AG10803 (cell line): ENCODE measurements at regions not wholly inside any gene's neighbourhood (a gene's known extent, or its start where the extent isn't known, plus 50 kb on each side); places are given as distances from the start of the nearest gene placed in this dataset.
"Not testable (repeated sequence)": the region's sequence is repeated elsewhere in the genome, so short reads cannot be mapped to it uniquely, and the experiment has no call there.

Source experiments
- DNase-seq: peaks from one replicate; pipeline ENCODE4 v3.0.0; 2010; ENCODE audit warnings: low read depth
- H3K4me3 ChIP-seq: 2 replicates; pipeline ENCODE4 v1.5.1; 2011; ENCODE audit warnings: mild to moderate bottlenecking, low read length, control low read depth
- TF ChIP-seq, protein P1 (sequence below): conservative IDR thresholded peaks from 2 replicates; pipeline ENCODE4 v1.5.1; 2011; ENCODE audit warnings: mild to moderate bottlenecking, low read length, control low read depth, inconsistent platforms

DNA sequence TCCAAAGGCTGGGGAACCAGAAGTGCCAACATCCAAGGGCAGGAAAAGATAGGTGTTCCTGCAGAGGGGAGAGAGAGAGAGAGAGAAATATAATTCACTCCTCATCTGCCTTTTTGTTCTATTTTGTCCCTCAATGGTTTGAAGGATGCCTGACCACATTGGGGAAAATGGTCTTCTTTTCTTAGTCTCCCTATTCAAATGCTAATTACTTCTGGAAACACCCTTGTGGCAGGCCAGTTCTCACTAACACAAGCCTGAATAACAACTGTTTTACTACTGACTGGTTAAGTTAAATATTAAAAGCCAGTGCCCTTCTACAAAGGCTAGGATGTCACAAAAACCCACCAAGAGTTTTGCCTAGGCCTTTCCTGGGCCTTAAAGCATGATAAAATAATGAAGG, 425.4 kb upstream of the HTR1E start:
- no peak for DNase-seq
- no peak overlapping the region for H3K4me3 ChIP-seq
- TF ChIP-seq, protein P1, sequence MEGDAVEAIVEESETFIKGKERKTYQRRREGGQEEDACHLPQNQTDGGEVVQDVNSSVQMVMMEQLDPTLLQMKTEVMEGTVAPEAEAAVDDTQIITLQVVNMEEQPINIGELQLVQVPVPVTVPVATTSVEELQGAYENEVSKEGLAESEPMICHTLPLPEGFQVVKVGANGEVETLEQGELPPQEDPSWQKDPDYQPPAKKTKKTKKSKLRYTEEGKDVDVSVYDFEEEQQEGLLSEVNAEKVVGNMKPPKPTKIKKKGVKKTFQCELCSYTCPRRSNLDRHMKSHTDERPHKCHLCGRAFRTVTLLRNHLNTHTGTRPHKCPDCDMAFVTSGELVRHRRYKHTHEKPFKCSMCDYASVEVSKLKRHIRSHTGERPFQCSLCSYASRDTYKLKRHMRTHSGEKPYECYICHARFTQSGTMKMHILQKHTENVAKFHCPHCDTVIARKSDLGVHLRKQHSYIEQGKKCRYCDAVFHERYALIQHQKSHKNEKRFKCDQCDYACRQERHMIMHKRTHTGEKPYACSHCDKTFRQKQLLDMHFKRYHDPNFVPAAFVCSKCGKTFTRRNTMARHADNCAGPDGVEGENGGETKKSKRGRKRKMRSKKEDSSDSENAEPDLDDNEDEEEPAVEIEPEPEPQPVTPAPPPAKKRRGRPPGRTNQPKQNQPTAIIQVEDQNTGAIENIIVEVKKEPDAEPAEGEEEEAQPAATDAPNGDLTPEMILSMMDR = no peak

DNA sequence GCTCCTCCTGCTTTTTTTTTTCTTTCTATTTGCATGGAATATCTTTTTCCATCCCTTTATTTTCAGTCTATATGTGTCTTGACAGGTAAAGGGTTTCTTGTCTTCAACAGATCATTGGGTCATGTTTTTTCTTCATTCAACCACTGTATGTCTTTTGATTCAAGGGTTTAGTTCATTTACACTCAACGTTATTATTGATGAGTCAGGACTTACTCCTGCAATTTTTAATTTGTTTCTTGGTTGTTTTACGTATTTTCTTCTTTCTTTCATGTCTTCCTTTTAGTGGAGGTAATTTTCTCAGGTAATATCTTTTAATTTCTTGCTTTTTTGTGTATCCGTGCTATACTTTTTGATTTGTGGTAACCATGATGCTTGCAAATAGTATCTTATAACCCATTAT, 429.1 kb upstream of the HTR1E start:
- no peak overlapping the region for H3K4me3 ChIP-seq
- TF ChIP-seq, protein P1 = no peak
- no peak for DNase-seq

DNA sequence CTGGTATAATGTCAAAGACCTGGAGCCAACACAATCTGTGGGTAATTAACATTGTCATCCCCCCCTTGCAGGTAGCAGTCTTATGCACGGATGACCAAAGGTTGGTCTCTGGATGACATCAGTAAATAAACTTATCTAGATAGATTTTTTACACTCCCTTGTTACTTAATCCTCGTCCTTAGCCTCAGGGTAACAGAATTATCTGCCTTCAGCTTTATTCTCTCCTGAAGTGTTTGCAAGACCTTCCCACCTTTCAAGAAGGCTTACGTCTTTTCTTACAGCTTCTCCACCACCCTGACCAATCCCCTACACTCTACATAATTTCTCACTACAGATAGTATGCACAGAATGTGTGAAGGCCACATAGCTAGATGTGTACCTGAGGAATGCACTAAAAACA, 434.8 kb upstream of the HTR1E start:
- TF ChIP-seq, protein P1 = no peak
- DNase-seq = no peak
- H3K4me3 ChIP-seq = no peak overlapping the region

DNA sequence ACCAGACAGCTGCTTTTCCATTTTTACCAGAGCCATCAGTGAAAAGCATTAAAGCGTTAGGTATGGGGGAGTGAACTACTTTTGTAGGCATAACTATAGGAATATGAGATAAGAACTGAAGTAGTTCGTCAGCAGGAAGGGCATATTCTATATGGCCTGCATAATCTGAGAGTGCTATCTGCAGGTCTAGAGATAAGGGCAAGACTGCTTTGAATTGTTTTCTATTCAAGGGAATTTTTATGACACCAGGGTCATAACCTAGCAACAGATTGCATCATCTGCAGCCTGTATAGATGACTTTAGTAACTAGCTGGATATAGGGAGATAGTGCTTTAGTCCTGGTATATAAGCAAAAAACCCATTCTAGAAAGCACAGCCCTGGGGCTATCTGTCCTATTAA, 437.3 kb upstream of the HTR1E start:
- no peak for DNase-seq
- TF ChIP-seq, protein P1 = no peak
- no peak overlapping the region for H3K4me3 ChIP-seq

DNA sequence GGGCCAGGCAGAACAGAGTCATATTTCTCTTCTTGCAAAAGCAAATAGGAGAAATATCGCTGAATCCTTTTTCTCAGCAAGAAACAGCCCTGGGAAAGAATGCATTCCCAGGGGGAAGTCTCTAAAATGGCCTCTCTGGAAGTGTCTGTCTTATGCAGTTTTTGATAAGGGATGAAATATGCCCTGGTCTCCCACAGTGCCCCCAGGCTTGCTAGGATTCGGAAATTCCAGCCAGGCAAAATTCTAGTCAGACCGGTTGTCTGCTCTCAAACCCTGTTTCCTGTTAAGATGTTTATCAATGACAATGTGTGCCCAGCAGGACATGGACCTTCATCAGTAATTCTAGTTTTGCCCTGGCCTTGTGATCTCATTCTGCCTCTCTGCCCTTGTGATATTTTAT, 448.3 kb upstream of the HTR1E start:
- not testable (repeated sequence) for H3K4me3 ChIP-seq, DNase-seq

DNA sequence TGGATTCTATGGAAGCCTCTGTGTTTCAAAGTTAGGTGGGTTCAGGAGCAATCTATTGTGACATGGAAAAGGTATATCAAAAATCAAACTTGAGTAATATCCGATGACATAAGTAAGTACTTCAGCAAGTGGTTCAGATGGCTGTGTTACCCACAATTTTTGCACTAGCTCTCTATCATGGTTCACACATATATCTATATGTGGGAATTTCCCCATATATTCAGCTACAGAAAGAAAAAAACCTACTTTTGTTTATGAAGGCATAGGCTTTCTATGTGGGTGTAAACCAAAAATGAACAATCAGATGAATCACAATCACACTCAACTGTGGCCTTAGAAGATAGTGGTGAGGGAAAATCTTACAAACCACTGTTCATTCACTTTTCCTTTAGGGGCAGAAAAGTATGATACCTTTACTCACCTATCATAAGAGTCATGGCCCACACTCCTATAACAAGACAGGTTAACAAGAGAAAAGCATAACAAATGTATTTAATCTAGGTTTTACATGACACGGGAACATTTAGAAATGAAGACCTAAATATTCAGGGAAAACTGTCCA, 449.6 kb upstream of the HTR1E start:
- H3K4me3 ChIP-seq = no peak overlapping the region
- DNase-seq = no peak
- TF ChIP-seq, protein P1 = no peak

DNA sequence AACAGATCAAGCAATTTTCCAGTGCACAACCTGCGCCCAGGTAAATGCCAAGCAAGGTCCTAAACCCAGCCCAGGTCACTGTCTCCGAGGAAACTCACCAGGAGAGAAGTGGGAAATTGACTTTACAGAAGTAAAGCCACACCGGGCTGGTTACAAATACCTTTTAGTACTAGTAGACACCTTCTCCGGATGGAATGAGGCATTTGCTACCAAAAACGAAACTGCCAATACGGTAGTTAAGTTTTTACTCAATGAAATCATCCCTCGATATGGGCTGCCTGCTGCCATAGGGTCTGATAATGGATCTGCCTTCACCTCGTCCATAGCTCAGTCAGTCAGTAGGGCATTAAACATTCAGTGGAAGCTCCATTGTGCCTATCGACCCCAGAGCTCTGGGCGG, 459.0 kb upstream of the HTR1E start:
- not testable (repeated sequence) for DNase-seq, H3K4me3 ChIP-seq

DNA sequence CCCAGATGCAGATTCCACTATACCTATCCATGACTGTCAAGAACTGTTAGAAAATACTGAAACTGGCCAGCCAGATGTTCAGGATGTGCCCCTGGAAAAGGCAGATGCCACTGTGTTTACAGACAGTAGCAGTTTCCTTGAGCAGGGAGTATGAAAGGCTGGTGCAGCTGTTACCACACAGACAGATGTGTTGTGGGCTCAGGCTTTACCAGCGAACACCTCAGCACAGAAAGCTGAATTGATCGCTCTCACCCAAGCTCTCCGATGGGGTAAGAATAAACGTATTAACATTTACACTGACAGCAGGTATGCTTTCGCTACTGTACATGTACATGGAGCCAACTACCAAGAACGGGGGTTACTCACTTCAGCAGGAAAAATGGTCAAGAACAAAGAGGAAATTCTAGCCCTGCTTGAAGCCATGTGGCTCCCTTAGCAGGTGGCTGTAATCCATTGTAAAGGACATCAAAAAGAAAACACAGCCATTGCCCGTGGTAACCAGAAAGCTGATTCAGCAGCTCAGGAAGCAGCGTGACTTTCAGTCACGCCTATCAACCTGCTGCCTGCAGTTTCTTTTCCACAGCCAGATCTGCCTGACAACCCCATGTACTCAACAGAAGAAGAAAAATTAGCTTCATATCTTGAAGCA, 459.7 kb upstream of the HTR1E start:
- no peak overlapping the region for H3K4me3 ChIP-seq
- TF ChIP-seq, protein P1 = no peak
- no peak for DNase-seq
